Glutamatergic neuron (in vitro differentiated cells): ENCODE measurements at regions not wholly inside any gene's neighbourhood (a gene's known extent, or its start where the extent isn't known, plus 50 kb on each side); places are given as distances from the start of the nearest gene placed in this dataset.

Experiments used
- DNase-seq: peaks from one replicate; pipeline ENCODE4 v3.0.0; 2022
- H3K27ac Mint-ChIP-seq: one replicate; pipeline ENCODE4 v1.8.0; 2020; ENCODE audit warnings: mild to moderate bottlenecking, mixed read lengths, inconsistent platforms; ENCODE audit not compliant: unreplicated experiment
- H3K27me3 Mint-ChIP-seq: one replicate; pipeline ENCODE4 v1.8.0; 2020; ENCODE audit warnings: mild to moderate bottlenecking, moderate library complexity, mixed read lengths, inconsistent platforms; ENCODE audit not compliant: unreplicated experiment
- H3K36me3 Mint-ChIP-seq: one replicate; pipeline ENCODE4 v1.8.0; 2020; ENCODE audit warnings: mild to moderate bottlenecking, mixed read lengths, inconsistent platforms; ENCODE audit not compliant: unreplicated experiment
- H3K4me1 Mint-ChIP-seq: one replicate; pipeline ENCODE4 v1.8.0; 2020; ENCODE audit warnings: mild to moderate bottlenecking, low read depth, mixed read lengths, inconsistent platforms; ENCODE audit not compliant: unreplicated experiment
- H3K4me3 Mint-ChIP-seq: one replicate; pipeline ENCODE4 v1.8.0; 2020; ENCODE audit warnings: mild to moderate bottlenecking, mixed read lengths, inconsistent platforms; ENCODE audit not compliant: unreplicated experiment
- H3K9me3 Mint-ChIP-seq: one replicate; pipeline ENCODE4 v1.8.0; 2020; ENCODE audit warnings: mild to moderate bottlenecking, moderate library complexity, mixed read lengths, inconsistent platforms; ENCODE audit not compliant: unreplicated experiment
- TF ChIP-seq, protein P1 (sequence below): fragments of 200-600 bp; sonication (generic); IDR thresholded peaks from one replicate; pipeline ENCODE4 v1.5.0; 2021; ENCODE audit not compliant: partially characterized antibody, unreplicated experiment

- H3K27ac Mint-ChIP-seq = peak overlapping the region; percentile 36
- no peaks in the 10 kb centered on the region for H3K27me3 Mint-ChIP-seq
- DNase-seq = peak; percentile 39
- H3K36me3 Mint-ChIP-seq = no peaks in the 10 kb centered on the region
- H3K9me3 Mint-ChIP-seq = peaks cover 2% of the 10 kb centered on the region
- TF ChIP-seq, protein P1, sequence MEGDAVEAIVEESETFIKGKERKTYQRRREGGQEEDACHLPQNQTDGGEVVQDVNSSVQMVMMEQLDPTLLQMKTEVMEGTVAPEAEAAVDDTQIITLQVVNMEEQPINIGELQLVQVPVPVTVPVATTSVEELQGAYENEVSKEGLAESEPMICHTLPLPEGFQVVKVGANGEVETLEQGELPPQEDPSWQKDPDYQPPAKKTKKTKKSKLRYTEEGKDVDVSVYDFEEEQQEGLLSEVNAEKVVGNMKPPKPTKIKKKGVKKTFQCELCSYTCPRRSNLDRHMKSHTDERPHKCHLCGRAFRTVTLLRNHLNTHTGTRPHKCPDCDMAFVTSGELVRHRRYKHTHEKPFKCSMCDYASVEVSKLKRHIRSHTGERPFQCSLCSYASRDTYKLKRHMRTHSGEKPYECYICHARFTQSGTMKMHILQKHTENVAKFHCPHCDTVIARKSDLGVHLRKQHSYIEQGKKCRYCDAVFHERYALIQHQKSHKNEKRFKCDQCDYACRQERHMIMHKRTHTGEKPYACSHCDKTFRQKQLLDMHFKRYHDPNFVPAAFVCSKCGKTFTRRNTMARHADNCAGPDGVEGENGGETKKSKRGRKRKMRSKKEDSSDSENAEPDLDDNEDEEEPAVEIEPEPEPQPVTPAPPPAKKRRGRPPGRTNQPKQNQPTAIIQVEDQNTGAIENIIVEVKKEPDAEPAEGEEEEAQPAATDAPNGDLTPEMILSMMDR = no peak
- H3K4me1 Mint-ChIP-seq = peaks cover 21% of the 10 kb centered on the region
- peak overlapping the region; percentile 35 for H3K4me3 Mint-ChIP-seq
These were observed 340.2 kb upstream of the NR5A2 start for GRCh38 chr1:199687321-199687720.

DNA sequence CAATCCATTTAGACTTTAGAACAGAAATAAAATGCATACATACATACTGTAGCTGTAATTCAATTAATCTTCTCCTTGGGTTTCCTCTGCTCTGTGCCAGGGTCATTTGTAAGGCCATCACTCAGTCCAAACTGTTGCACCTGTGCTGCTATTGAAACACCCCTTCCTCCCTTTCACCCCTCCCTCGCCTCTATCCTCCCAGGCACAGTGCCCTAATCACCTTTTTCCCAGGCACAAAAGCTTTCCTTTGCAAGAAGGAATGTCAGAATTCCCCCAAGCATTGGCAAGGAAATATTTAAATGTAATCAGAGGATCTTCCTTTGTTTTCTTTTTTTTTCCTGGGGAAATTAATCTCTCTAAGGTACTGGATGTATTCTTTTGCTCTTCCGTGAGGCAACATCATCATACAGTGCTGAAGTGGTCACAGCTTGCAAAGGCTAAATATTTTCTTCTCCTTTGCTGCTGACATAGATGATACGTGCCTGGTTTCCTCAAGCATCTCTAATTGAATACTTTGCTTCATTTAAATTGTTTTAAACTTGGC is 339.3 kb upstream of the NR5A2 start:
- Mint-ChIP-seq H3K36me3 (no peaks in the 10 kb centered on the region), H3K9me3 (peaks cover 2% of the 10 kb centered on the region), H3K27me3 (no peaks in the 10 kb centered on the region), H3K4me3 (no peak overlapping the region), H3K27ac (no peak overlapping the region), H3K4me1 (peaks cover 21% of the 10 kb centered on the region)
- TF ChIP-seq, protein P1 = no peak
- no peak for DNase-seq

- Mint-ChIP-seq H3K4me1 (peaks cover 21% of the 10 kb centered on the region), H3K27ac (no peak overlapping the region), H3K4me3 (no peak overlapping the region), H3K36me3 (no peaks in the 10 kb centered on the region), H3K9me3 (peaks cover 2% of the 10 kb centered on the region), H3K27me3 (no peaks in the 10 kb centered on the region)
- TF ChIP-seq, protein P1 = no peak
- DNase-seq = no peak
These were observed 338.7 kb upstream of the NR5A2 start for GRCh38 chr1:199688774-199689173.

DNA sequence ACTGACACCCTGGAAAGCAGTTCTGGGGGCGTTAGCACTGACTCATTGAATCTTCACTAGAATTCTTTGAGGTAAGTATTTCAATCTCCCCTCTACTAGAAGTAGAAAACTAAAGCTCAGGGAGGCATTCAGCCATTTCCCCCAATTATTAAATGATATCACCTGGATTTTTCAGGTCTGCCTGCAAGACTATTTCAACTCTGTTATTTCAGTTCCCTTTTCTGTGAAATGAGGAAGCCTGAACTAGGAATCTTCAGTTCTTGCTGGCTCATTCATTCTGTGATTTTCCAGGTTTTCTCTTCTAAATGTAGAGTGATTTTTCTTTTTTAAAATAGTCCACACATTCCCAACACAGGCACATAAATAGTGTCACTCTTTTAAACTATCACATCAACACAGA is 337.0 kb upstream of the NR5A2 start:
- Mint-ChIP-seq H3K9me3 (peaks cover 2% of the 10 kb centered on the region), H3K36me3 (no peaks in the 10 kb centered on the region), H3K4me1 (peaks cover 21% of the 10 kb centered on the region)

GRCh38 chr1:199691540-199691939 is 336.0 kb upstream of the NR5A2 start:
- H3K36me3 Mint-ChIP-seq = no peaks in the 10 kb centered on the region
- peaks cover 21% of the 10 kb centered on the region for H3K4me1 Mint-ChIP-seq
- no peak for DNase-seq
- TF ChIP-seq, protein P1 = no peak
- no peaks in the 10 kb centered on the region for H3K27me3 Mint-ChIP-seq
- peak overlapping the region; percentile 1 for H3K27ac Mint-ChIP-seq
- no peak overlapping the region for H3K4me3 Mint-ChIP-seq
- peaks cover 2% of the 10 kb centered on the region for H3K9me3 Mint-ChIP-seq

More for the DNA sequence above, 337.0 kb upstream of the NR5A2 start:
- Mint-ChIP-seq H3K4me3 (no peak overlapping the region), H3K27me3 (no peaks in the 10 kb centered on the region), H3K27ac (no peak overlapping the region)
- no peak for DNase-seq
- TF ChIP-seq, protein P1 = no peak
